IPS-18c (cell line): ENCODE measurements at regions not wholly inside any gene's neighbourhood (a gene's known extent, or its start where the extent isn't known, plus 50 kb on each side); places are given as distances from the start of the nearest gene placed in this dataset.
A peak's percentile ranks its signal among the peaks of the same experiment; 100 is the strongest.

Source experiments
- H3K4me3 ChIP-seq: 2 replicates; pipeline ENCODE4 v1.7.0; 2013; ENCODE audit warnings: low read depth, mild to moderate bottlenecking, low read length, moderate library complexity; ENCODE audit not compliant: insufficient read depth
- H3K9me3 ChIP-seq: one replicate; pipeline ENCODE4 v1.6.1; 2013; ENCODE audit warnings: mild to moderate bottlenecking, low read length, moderate library complexity; ENCODE audit not compliant: control insufficient read depth, insufficient read depth

- Histone ChIP-seq H3K9me3 (no peaks in the 10 kb centered on the region), H3K4me3 (no peak overlapping the region)
Observed at GRCh38 chr1:81329041-81329440, 471.7 kb upstream of the ADGRL2 start.

GRCh38 chr1:81327743-81328142 is 473.0 kb upstream of the ADGRL2 start:
- Histone ChIP-seq H3K9me3 (no peaks in the 10 kb centered on the region), H3K4me3 (no peak overlapping the region)

GRCh38 chr1:81327103-81327710 is 473.5 kb upstream of the ADGRL2 start:
- H3K9me3 ChIP-seq: no peaks in the 10 kb centered on the region
- no peak overlapping the region for H3K4me3 ChIP-seq

- no peaks in the 10 kb centered on the region for H3K9me3 ChIP-seq
- no peak overlapping the region for H3K4me3 ChIP-seq
Observed at GRCh38 chr1:81326212-81326611, 474.5 kb upstream of the ADGRL2 start.

- Histone ChIP-seq H3K4me3 (no peak overlapping the region), H3K9me3 (no peaks in the 10 kb centered on the region)
Observed at GRCh38 chr1:81325397-81325796, 475.3 kb upstream of the ADGRL2 start.

- no peaks in the 10 kb centered on the region for H3K9me3 ChIP-seq
- H3K4me3 ChIP-seq: no peak overlapping the region
Observed at GRCh38 chr1:81323862-81324261, 476.9 kb upstream of the ADGRL2 start.

- H3K4me3 ChIP-seq: no peak overlapping the region
- H3K9me3 ChIP-seq: no peaks in the 10 kb centered on the region
Observed at GRCh38 chr1:81317191-81317590, 483.5 kb upstream of the ADGRL2 start.

GRCh38 chr1:81314513-81315233 is 486.1 kb upstream of the ADGRL2 start:
- Histone ChIP-seq H3K4me3 (no peak overlapping the region), H3K9me3 (no peaks in the 10 kb centered on the region)

- H3K9me3 ChIP-seq: no peaks in the 10 kb centered on the region
- H3K4me3 ChIP-seq: no peak overlapping the region
Observed at GRCh38 chr1:81313289-81313688, 487.4 kb upstream of the ADGRL2 start.

- no peak overlapping the region; the same call in 1 of the 2 replicates for H3K4me3 ChIP-seq
Observed at GRCh38 chr1:81312272-81312754, 488.4 kb upstream of the ADGRL2 start.

GRCh38 chr1:81310250-81310649 is 490.5 kb upstream of the ADGRL2 start:
- Histone ChIP-seq H3K9me3 (no peaks in the 10 kb centered on the region), H3K4me3 (no peak overlapping the region)

More at GRCh38 chr1:81312272-81312754, 488.4 kb upstream of the ADGRL2 start:
- no peaks in the 10 kb centered on the region for H3K9me3 ChIP-seq

GRCh38 chr1:81308191-81308590 is 492.5 kb upstream of the ADGRL2 start:
- H3K9me3 ChIP-seq: no peaks in the 10 kb centered on the region

GRCh38 chr1:81307786-81308185 is 492.9 kb upstream of the ADGRL2 start:
- no peaks in the 10 kb centered on the region for H3K9me3 ChIP-seq
- no peak overlapping the region for H3K4me3 ChIP-seq

More at GRCh38 chr1:81308191-81308590, 492.5 kb upstream of the ADGRL2 start:
- no peak overlapping the region for H3K4me3 ChIP-seq

- H3K4me3 ChIP-seq: peak overlapping the region; percentile 9; the same call in 1 of the 2 replicates
Observed at GRCh38 chr1:81305997-81306452, 494.7 kb upstream of the ADGRL2 start.

GRCh38 chr1:81304187-81304586 is 496.5 kb upstream of the ADGRL2 start:
- H3K4me3 ChIP-seq: no peak overlapping the region
- H3K9me3 ChIP-seq: no peaks in the 10 kb centered on the region

More at GRCh38 chr1:81305997-81306452, 494.7 kb upstream of the ADGRL2 start:
- H3K9me3 ChIP-seq: no peaks in the 10 kb centered on the region

- no peaks in the 10 kb centered on the region for H3K9me3 ChIP-seq
- H3K4me3 ChIP-seq: no peak overlapping the region
Observed at GRCh38 chr1:81299892-81300291, 500.8 kb upstream of the ADGRL2 start.

GRCh38 chr1:81298266-81298665 is 502.5 kb upstream of the ADGRL2 start:
- Histone ChIP-seq H3K4me3 (no peak overlapping the region), H3K9me3 (no peaks in the 10 kb centered on the region)

- Histone ChIP-seq H3K9me3 (no peaks in the 10 kb centered on the region), H3K4me3 (no peak overlapping the region)
Observed at GRCh38 chr1:81296601-81297000, 504.1 kb upstream of the ADGRL2 start.
